NCI-H748 treated with DMSO at 0.1 percent for 48 hours (cell line): ENCODE measurements at regions not wholly inside any gene's neighbourhood (a gene's known extent, or its start where the extent isn't known, plus 50 kb on each side); places are given as distances from the start of the nearest gene placed in this dataset.
A peak's percentile ranks its signal among the peaks of the same experiment; 100 is the strongest.
"Not testable (repeated sequence)": the region's sequence is repeated elsewhere in the genome, so short reads cannot be mapped to it uniquely, and the experiment has no call there.

Source experiments
- DNase-seq: peaks from one replicate; lab custom pipeline; 2025; lab: John Stamatoyannopoulos, UW

GRCh38 chrX:129084291-129084690 is 439.0 kb downstream of the SMARCA1 start:
- not testable (repeated sequence) for DNase-seq

GRCh38 chrX:129077424-129078170 is 445.7 kb downstream of the SMARCA1 start:
- no peak for DNase-seq

DNA sequence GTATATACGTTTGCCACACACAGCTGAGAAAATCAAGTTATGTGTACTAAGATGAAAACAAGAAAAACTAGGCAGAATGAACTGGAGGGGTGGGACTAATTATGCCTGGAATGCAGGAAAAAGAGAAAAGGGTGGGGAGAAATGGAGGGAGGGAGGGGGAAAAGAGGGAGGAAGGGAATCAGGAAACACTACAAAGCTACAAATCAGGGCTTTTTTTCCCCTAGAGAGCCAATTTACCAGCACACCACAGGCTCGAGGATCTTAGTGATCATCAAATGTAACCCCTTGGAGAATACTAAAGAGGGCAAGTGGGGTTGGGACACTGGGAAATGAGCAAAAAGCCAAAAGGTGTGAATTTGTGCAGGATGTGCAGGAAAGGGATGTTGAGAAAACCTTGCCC is 451.9 kb downstream of the SMARCA1 start:
- no peak for DNase-seq

- DNase-seq = no peak
These were observed 457.4 kb downstream of the SMARCA1 start for GRCh38 chrX:129065895-129066294.

GRCh38 chrX:129058405-129058804 is 464.9 kb downstream of the SMARCA1 start:
- no peak for DNase-seq

GRCh38 chrX:129043138-129043537 is 480.2 kb downstream of the SMARCA1 start:
- DNase-seq = no peak

DNA sequence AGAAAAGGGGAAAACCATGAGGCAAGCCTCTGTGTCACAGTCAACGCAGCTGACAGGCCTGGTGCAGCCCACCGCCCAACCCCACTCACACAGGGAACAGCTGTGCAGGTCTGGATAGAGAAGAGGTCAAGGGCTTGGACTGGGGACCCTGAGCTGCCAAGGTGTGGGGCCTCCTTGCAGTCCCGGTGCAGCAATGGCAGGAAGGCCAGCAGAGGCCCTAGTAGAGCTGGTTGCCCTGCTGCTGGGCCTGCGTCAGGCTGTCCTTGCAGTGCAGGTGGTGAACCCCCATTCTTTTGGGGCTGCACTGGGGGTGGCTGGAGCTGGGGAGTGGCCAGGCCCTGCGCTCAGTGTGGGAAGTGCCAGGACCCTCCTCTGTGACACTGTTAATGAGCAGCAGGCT is 482.0 kb downstream of the SMARCA1 start:
- no peak for DNase-seq

GRCh38 chrX:129040124-129040523 is 483.2 kb downstream of the SMARCA1 start:
- DNase-seq = no peak

GRCh38 chrX:129039176-129039575 is 484.1 kb downstream of the SMARCA1 start:
- no peak for DNase-seq

DNA sequence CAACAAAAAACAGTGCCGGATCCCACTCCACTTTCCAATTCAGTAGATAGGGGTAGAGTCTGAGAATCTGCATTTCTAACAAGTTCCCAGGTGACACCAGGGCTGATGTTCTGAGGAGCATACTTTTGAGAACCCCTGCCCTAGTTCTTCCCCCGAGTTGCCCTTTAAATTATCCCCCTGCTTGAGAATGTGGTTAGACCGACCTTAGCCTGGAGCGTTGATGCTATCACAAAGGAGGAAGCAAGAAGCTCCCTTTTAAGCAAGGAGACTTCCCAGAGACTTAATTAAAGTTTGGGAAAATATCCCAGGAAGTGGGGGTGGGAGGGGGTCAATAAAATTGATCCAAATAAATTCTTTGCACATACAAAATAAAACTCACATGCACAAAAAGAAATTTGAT is 485.9 kb downstream of the SMARCA1 start:
- DNase-seq = no peak

GRCh38 chrX:129035180-129035579 is 488.1 kb downstream of the SMARCA1 start:
- no peak for DNase-seq

DNA sequence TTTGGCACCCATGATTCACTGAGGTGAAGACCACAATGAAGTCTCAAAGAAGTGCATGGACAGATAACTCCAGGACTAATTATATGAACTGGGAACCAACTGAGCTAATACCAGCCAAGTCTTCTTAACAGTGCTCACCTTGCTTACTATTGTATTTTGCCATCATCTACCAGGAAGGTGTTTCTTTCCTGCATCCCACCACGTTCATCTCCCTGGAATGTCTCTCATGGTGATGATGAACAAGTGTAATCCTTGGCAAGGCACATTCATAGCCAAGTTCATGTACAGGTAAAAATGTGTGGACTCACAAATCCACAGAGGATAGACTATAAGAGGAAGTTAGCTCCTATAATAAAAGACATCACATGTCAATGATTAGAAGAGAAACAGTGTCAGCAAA is 489.1 kb downstream of the SMARCA1 start:
- DNase-seq = no peak

GRCh38 chrX:129026202-129026601 is 497.1 kb downstream of the SMARCA1 start:
- DNase-seq = no peak

GRCh38 chrX:129025376-129025775 is 497.9 kb downstream of the SMARCA1 start:
- no peak for DNase-seq

DNA sequence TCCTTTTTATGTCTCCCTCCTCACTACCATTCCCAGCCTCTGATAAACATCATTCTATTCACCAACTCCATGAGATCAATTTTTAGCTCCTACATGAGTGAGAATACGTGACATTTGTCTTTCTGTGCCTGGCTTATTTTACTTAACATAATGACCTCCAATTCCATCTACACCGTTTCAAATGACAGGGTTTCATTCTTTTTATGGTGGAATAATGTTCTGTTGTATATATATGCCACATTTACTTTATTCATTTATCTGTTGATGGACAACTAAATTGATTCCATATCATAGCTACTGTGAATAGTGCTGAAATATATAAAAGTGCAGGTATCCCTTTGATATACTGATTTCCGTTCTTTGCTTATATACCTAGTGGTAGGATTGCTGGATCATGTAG is 503.9 kb downstream of the SMARCA1 start:
- DNase-seq = no peak

- DNase-seq = no peak
These were observed 507.9 kb downstream of the SMARCA1 start for GRCh38 chrX:129015381-129015780.

DNA sequence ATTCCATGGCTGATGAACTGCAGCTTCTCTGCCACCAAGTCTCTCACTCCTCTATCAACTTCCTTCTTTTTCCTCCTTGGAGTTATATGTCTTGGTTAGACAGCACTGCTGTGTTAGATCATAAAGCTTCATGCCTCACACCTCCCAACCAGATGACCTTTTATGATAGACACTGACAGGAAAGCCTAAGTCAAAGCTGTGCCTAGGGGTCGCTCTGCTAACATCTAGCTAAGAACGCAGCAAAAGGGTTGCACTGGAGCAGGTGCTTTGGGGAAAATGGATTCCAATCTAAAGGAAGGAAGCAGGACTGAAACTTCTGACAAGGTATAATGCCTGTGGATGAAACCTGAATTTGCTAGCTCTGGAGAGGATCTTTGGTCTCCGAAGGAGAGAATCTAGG is 509.7 kb downstream of the SMARCA1 start:
- DNase-seq = no peak

- no peak for DNase-seq
These were observed 515.7 kb downstream of the SMARCA1 start for GRCh38 chrX:129007631-129008030.

GRCh38 chrX:129006491-129006890 is 516.8 kb downstream of the SMARCA1 start:
- no peak for DNase-seq

GRCh38 chrX:129000797-129001196 is 522.5 kb downstream of the SMARCA1 start:
- DNase-seq = peak; percentile 1

- DNase-seq = peak; percentile 97
These were observed 523.3 kb downstream of the SMARCA1 start for GRCh38 chrX:129000018-129000417.

- DNase-seq = no peak
These were observed 531.0 kb downstream of the SMARCA1 start for GRCh38 chrX:128992107-128992971.

DNA sequence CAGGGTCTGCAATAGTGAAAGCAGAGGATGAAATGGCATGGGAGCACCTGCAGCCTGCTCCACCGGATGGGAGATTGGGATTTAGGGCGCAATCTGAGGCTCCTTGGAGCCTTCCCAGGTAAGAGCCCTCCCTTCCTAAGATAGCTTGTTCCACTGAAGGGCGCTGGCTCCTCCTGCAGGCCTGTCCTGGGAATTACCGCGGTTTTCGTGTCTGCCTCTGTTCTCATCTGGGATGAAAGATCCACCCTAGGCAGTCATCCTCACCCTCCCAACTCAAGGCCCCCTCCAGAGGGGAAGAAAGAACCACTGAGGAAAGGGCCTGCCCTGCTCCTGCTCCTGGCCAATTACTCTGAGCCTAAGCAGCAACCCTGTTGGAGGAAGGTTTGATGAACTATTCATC is 547.5 kb downstream of the SMARCA1 start:
- DNase-seq = peak; percentile 52
